ENCODE measurements at regions not wholly inside any gene's neighbourhood (a gene's known extent, or its start where the extent isn't known, plus 50 kb on each side); places are given as distances from the start of the nearest gene placed in this dataset.

- in situ Hi-C loops (cut with HindIII; ENCODE audit: low sequenced_read_pairs), result no loop called here
Measured at GRCh38 chr2:219692521-219692920, 65.1 kb downstream of the SLC4A3 start.

GRCh38 chr2:219695145-219695709, 67.8 kb downstream of the SLC4A3 start:
- in situ Hi-C loops (cut with HindIII; ENCODE audit: low sequenced_read_pairs), result no loop called here

GRCh38 chr2:219697811-219698747, 70.6 kb downstream of the SLC4A3 start:
- in situ Hi-C loops (cut with HindIII; ENCODE audit: low sequenced_read_pairs), result no loop called here

GRCh38 chr2:219698748-219699439, 71.5 kb downstream of the SLC4A3 start:
- in situ Hi-C loops (cut with HindIII; ENCODE audit: low sequenced_read_pairs), result no loop called here

GRCh38 chr2:219699440-219699821, 72.0 kb downstream of the SLC4A3 start:
- in situ Hi-C loops (cut with HindIII; ENCODE audit: low sequenced_read_pairs), result no loop called here

- in situ Hi-C loops (cut with HindIII; ENCODE audit: low sequenced_read_pairs), result no loop called here
Measured at GRCh38 chr2:219701847-219702634, 74.6 kb downstream of the SLC4A3 start.

- in situ Hi-C loops (cut with HindIII; ENCODE audit: low sequenced_read_pairs), result no loop called here
Measured at GRCh38 chr2:219702796-219703545, 75.5 kb downstream of the SLC4A3 start.

GRCh38 chr2:219704878-219705277, 77.4 kb downstream of the SLC4A3 start:
- in situ Hi-C loops (cut with HindIII; ENCODE audit: low sequenced_read_pairs), result no loop called here

- in situ Hi-C loops (cut with HindIII; ENCODE audit: low sequenced_read_pairs), result no loop called here
Measured at GRCh38 chr2:219706823-219707281, 79.4 kb downstream of the SLC4A3 start.

- in situ Hi-C loops (cut with HindIII; ENCODE audit: low sequenced_read_pairs), result no loop called here
Measured at GRCh38 chr2:219707496-219708285, 80.3 kb downstream of the SLC4A3 start.

- in situ Hi-C loops (cut with HindIII; ENCODE audit: low sequenced_read_pairs), result no loop called here
Measured at GRCh38 chr2:219709331-219709761, 81.9 kb downstream of the SLC4A3 start.

GRCh38 chr2:219713110-219713509, 85.7 kb downstream of the SLC4A3 start:
- in situ Hi-C loops (cut with HindIII; ENCODE audit: low sequenced_read_pairs), result no loop called here

GRCh38 chr2:219714681-219715400, 87.4 kb downstream of the SLC4A3 start:
- in situ Hi-C loops (cut with HindIII; ENCODE audit: low sequenced_read_pairs), result no loop called here

GRCh38 chr2:219718066-219718465, 90.6 kb downstream of the SLC4A3 start:
- in situ Hi-C loops (cut with HindIII; ENCODE audit: low sequenced_read_pairs), result no loop called here

- in situ Hi-C loops (cut with HindIII; ENCODE audit: low sequenced_read_pairs), result no loop called here
Measured at GRCh38 chr2:219719521-219719920, 92.1 kb downstream of the SLC4A3 start.

- in situ Hi-C loops (cut with HindIII; ENCODE audit: low sequenced_read_pairs), result no loop called here
Measured at GRCh38 chr2:219720956-219721355, 93.5 kb downstream of the SLC4A3 start.

- in situ Hi-C loops (cut with HindIII; ENCODE audit: low sequenced_read_pairs), result no loop called here
Measured at GRCh38 chr2:219722276-219722879, 94.9 kb downstream of the SLC4A3 start.

- in situ Hi-C loops (cut with HindIII; ENCODE audit: low sequenced_read_pairs), result no loop called here
Measured at GRCh38 chr2:219723311-219723710, 95.9 kb downstream of the SLC4A3 start.

Data from DLD1 (cell line).